ENCODE measurements at regions not wholly inside any gene's neighbourhood (a gene's known extent, or its start where the extent isn't known, plus 50 kb on each side); places are given as distances from the start of the nearest gene placed in this dataset.

GRCh38 chr13:22422023-22422422, 751.1 kb downstream of the FGF9 start:
- TF ChIP-seq CTCF (IDR thresholded peaks at IDR 0.05; ENCODE audit: low read length, missing control alignments): no peak
- H3K4me3 ChIP-seq (replicated peaks; ENCODE audit: low read depth, low read length): no peak overlapping the region
- DNase-seq (ENCODE audit: low read depth): no peak

- no peak for DNase-seq (ENCODE audit: low read depth)
- no peak for TF ChIP-seq CTCF (IDR thresholded peaks at IDR 0.05; ENCODE audit: low read length, missing control alignments)
- no peak overlapping the region for H3K4me3 ChIP-seq (replicated peaks; ENCODE audit: low read depth, low read length)
Measured at GRCh38 chr13:22422712-22423111, 751.8 kb downstream of the FGF9 start.

- TF ChIP-seq CTCF (IDR thresholded peaks at IDR 0.05; ENCODE audit: low read length, missing control alignments): no peak
- no peak for DNase-seq (ENCODE audit: low read depth)
- no peak overlapping the region for H3K4me3 ChIP-seq (replicated peaks; ENCODE audit: low read depth, low read length)
Measured at GRCh38 chr13:22423261-22423660, 752.4 kb downstream of the FGF9 start.

- TF ChIP-seq CTCF (IDR thresholded peaks at IDR 0.05; ENCODE audit: low read length, missing control alignments): no peak
Measured at GRCh38 chr13:22425087-22425486, 754.2 kb downstream of the FGF9 start.

GRCh38 chr13:22427066-22427465, 753.7 kb upstream of the SGCG start:
- no peak for TF ChIP-seq CTCF (IDR thresholded peaks at IDR 0.05; ENCODE audit: low read length, missing control alignments)
- H3K4me3 ChIP-seq (replicated peaks; ENCODE audit: low read depth, low read length): no peak overlapping the region
- no peak for DNase-seq (ENCODE audit: low read depth)

More at GRCh38 chr13:22425087-22425486, 754.2 kb downstream of the FGF9 start:
- no peak overlapping the region for H3K4me3 ChIP-seq (replicated peaks; ENCODE audit: low read depth, low read length)
- no peak for DNase-seq (ENCODE audit: low read depth)

- DNase-seq (ENCODE audit: low read depth): no peak
- no peak for TF ChIP-seq CTCF (IDR thresholded peaks at IDR 0.05; ENCODE audit: low read length, missing control alignments)
- no peak overlapping the region for H3K4me3 ChIP-seq (replicated peaks; ENCODE audit: low read depth, low read length)
Measured at GRCh38 chr13:22427783-22428182, 753.0 kb upstream of the SGCG start.

GRCh38 chr13:22428188-22428828, 752.5 kb upstream of the SGCG start:
- DNase-seq (ENCODE audit: low read depth): peak; percentile 24
- no peak overlapping the region for H3K4me3 ChIP-seq (replicated peaks; ENCODE audit: low read depth, low read length)
- no peak for TF ChIP-seq CTCF (IDR thresholded peaks at IDR 0.05; ENCODE audit: low read length, missing control alignments)
